Heart left ventricle (tissue), 16 donors: ENCODE measurements at regions not wholly inside any gene's neighbourhood (a gene's known extent, or its start where the extent isn't known, plus 50 kb on each side); places are given as distances from the start of the nearest gene placed in this dataset.
"Not testable (repeated sequence)": the region's sequence is repeated elsewhere in the genome, so short reads cannot be mapped to it uniquely, and the experiment has no call there.

Source experiments
- ATAC-seq, 4 donors: fragments of 200-7000 bp; cut with Tn5 transposase; one replicate each; pipeline ENCODE4 v1.9.1; 2020 to 2022; ENCODE audit warnings: moderate library complexity in 4 of 4, mild to moderate bottlenecking in 3 of 4, moderate number of reproducible peaks in 1 of 4
- DNase-seq, 5 donors: peaks; one replicate each; pipeline ENCODE4 v3.0.0-alpha.2; 2020
- H3K27ac ChIP-seq, 12 donors: fragments of 200-600 bp; sonication (generic) in 4 of 12; one replicate each; pipeline versions ENCODE4 v1.5.0 to v1.8.0; 2016 to 2022; ENCODE audit warnings: mild to moderate bottlenecking in 2 of 12
- H3K27me3 ChIP-seq, 9 donors: fragments of 200-600 bp; sonication (generic) in 2 of 9; one replicate each; pipeline versions ENCODE4 v1.5.1 to v1.8.0; 2016 to 2022; ENCODE audit warnings: mild to moderate bottlenecking in 3 of 9
- H3K36me3 ChIP-seq, 9 donors: fragments of 200-600 bp; sonication (generic) in 2 of 9; one replicate each; pipeline versions ENCODE4 v1.5.0 to v1.8.0; 2018 to 2022; ENCODE audit warnings: mild to moderate bottlenecking in 2 of 9
- H3K4me1 ChIP-seq, 12 donors: fragments of 200-600 bp; sonication (generic) in 4 of 12; one replicate each; pipeline versions ENCODE4 v1.5.0 to v1.8.0; 2016 to 2022; ENCODE audit warnings: mild to moderate bottlenecking in 3 of 12
- H3K4me3 ChIP-seq, 12 donors: fragments of 200-600 bp; sonication (generic) in 4 of 12; one replicate each; pipeline versions ENCODE4 v1.5.0 to v1.8.0; 2017 to 2022; ENCODE audit warnings: mild to moderate bottlenecking in 9 of 12, moderate library complexity in 4 of 12
- H3K9me3 ChIP-seq, 12 donors: fragments of 200-600 bp; sonication (generic) in 4 of 12; one replicate each; pipeline versions ENCODE4 v1.5.0 to v1.8.0; 2016 to 2022; ENCODE audit warnings: mild to moderate bottlenecking in 1 of 12
- POLR2A ChIP-seq, 2 donors: fragments of 450-650 bp; IDR thresholded peaks; one replicate each; pipeline ENCODE4 v1.6.1; 2017; ENCODE audit warnings: antibody characterized with exemption in 2 of 2, mild to moderate bottlenecking in 2 of 2, moderate library complexity in 2 of 2
- WGBS, 4 donors: extraction: QIAGEN DNeasy Blood & Tissue Kit in 2 of 4; methylation state at CpG; one replicate each; pipeline versions ENCODE4 v1.1.5 to v1.1.7; 2013 to 2018; 5-methylcytosine and 5-hydroxymethylcytosine counted together
- intact Hi-C, 10 donors: fragments of 100-400 bp; cut with DNase I; formaldehyde crosslinking; loops; one replicate each; pipeline versions ENCODE4 v1.11.1 to v1.14.2; 2022
- TF ChIP-seq, protein P1 (sequence below), 12 donors: fragments of 200-600 bp; sonication (generic) in 4 of 12; IDR thresholded peaks; one replicate each; pipeline versions ENCODE4 v1.5.0 to v1.8.0; 2018 to 2022; ENCODE audit warnings: antibody characterized with exemption in 12 of 12, mild to moderate bottlenecking in 5 of 12
- donor health status: ischemic (EF 13 %, LVEDD 7.1; RV severe dilation, severe dysfunction).
- donor health status: healthy with polysubstance abuse.
- donor health status: DM: no; HTN: yes; CAD: no.
- donor health status: DM: no; HTN: no; CAD: no.
- donor health status: ischemic (EF 25% LVEDD 6.9; RV normal size, moderate dysfunction).
- donor health status: ischemic (EF 25% LVEDD 5.7; RV mildly dilated, moderate dysfunction).
- donor health status: healthy.
- donor health status: DM: yes; HTN: yes; CAD: no.
- donor health status: ischemic (EF 35%, LVEDD 5.7; RV mildly dilated, moderate dysfunction).
- donor health status: nonischemic (EF 11% LVEDD 7.7; RV severe dilation, severe dysfunction).
- donor health status: DM: yes; HTN: yes; CAD: no.
- donor health status: PGD.
- donor health status: ischemic (EF 29% LVEDD 5.4; RV normal size, mild dysfunction).
- donor health status: nonischemic (EF 23%, LVEDD 6.1; RV moderate dilation, normal function).

DNA sequence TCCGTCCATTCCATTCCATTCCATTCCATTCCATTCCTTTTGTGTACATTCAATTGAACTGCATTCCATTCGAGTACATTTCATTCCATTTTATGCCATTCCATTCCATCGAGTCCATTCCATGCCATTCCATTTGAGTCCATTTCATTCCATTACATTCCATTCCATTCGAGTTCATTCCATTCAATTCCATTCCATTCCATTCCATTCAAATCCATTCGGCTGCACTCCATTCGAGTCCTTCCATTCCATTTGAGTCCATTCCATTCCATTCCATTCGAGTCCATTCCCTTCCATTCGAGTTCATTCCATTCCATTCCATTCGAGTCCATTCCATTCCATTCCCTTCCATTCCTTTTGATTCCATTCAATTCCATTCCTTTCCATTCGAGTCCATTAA lies 4800.6 kb upstream of the OR11H1 start:
- TF ChIP-seq, protein P1, sequence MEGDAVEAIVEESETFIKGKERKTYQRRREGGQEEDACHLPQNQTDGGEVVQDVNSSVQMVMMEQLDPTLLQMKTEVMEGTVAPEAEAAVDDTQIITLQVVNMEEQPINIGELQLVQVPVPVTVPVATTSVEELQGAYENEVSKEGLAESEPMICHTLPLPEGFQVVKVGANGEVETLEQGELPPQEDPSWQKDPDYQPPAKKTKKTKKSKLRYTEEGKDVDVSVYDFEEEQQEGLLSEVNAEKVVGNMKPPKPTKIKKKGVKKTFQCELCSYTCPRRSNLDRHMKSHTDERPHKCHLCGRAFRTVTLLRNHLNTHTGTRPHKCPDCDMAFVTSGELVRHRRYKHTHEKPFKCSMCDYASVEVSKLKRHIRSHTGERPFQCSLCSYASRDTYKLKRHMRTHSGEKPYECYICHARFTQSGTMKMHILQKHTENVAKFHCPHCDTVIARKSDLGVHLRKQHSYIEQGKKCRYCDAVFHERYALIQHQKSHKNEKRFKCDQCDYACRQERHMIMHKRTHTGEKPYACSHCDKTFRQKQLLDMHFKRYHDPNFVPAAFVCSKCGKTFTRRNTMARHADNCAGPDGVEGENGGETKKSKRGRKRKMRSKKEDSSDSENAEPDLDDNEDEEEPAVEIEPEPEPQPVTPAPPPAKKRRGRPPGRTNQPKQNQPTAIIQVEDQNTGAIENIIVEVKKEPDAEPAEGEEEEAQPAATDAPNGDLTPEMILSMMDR (IDR thresholded peaks at IDR 0.05): no peak
- no peak for TF ChIP-seq POLR2A (IDR thresholded peaks at IDR 0.05)
- ATAC-seq: peak in 1 of 4 donors; percentile 31
- H3K9me3 ChIP-seq: peaks cover 0 to 94% (median 32%) of the 10 kb centered on the region in 12 donors

DNA sequence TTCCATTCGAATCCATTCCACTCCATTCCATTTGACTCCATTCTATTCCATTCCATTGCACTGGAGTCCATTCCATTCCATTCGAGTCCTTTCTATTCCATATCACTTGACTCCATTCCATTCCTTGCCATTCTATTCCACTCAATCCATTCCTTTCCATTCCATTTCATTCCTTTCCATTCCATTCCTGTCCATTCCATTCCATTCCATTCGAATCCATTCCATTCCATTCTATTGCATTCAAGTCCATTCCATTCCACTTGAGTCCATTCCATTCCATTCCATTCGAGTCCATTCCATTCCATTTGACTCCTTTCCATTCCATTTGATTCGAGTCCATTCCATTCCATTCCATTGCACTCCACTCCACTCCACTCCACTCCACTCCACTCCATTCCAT lies 4798.0 kb upstream of the OR11H1 start:
- DNase-seq, H3K27ac ChIP-seq, H3K36me3 ChIP-seq, H3K4me3 ChIP-seq, ATAC-seq, H3K4me1 ChIP-seq, intact Hi-C loops, H3K27me3 ChIP-seq: not testable (repeated sequence)
- peaks cover 0 to 89% (median 29%) of the 10 kb centered on the region in 12 donors for H3K9me3 ChIP-seq
- WGBS, 4 donors: 37 to 44% (median 40%) methylated on average over 5 of the region's 5 CpGs

More for the DNA sequence above, 4800.6 kb upstream of the OR11H1 start:
- no peaks in the 10 kb centered on the region for H3K27me3 ChIP-seq
- H3K27ac ChIP-seq: no peak overlapping the region
- no peak overlapping the region for H3K4me3 ChIP-seq
- 56 to 64% (median 59%) methylated on average over 10 of the region's 10 CpGs for WGBS, 4 donors
- DNase-seq: no peak
- no peaks in the 10 kb centered on the region for H3K36me3 ChIP-seq
- H3K4me1 ChIP-seq: no peaks in the 10 kb centered on the region
- intact Hi-C loops: no loop called here

DNA sequence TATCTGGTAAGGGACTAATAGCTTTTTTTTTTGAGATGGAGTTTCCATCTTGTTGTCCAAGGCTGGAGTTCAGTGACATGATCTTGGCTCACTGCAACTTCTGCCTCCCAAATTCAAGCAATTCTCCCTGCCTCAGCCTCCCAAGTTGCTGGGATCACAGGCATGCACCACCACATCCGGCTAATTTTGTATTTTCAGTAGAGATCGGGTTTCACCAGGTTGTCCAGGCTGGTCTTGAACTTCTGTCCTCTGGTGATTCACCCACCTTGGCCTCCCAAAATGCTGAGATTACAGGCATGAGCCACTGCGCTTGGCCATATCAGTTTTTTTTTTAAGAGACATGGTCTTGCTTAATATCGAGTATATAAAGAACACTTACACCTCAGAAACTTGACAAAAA lies 4797.3 kb upstream of the OR11H1 start:
- WGBS, 4 donors: 63 to 74% (median 70%) methylated on average over 4 of the region's 4 CpGs
- H3K9me3 ChIP-seq: peaks cover 0 to 83% (median 29%) of the 10 kb centered on the region in 12 donors

DNA sequence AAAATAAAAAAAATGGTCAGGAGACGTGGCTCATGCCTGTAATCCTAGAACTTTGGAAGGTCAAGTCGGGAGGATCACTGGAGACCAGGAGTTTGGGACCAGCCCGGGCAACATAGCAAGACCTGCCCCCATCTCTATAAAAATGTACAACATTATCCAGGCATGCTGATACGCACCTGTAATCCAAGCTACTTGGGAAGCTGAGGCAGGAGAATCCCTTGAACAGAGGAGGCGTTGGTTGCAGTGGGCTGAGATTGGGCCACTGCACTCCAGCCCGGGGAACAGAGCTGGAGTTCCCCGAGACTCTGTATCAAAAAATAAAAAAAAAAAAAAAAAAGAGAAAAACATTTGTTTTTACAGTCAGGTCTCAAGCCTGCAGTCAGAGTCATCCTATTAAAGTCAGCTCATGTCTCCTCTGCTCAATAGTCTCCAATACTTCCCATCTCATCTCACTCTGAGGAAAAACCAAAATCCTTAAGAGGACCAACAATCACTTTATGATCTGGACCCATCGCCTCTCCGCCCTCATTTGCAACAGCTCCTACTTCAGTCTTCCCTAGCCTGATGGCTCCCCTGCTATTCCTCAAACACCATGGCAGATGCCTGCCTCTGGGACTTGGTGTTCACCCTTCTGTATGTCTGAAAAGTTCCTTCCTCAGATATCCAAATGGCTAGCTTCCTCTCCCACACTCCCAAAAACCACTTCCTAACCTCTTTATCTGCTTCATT lies 4796.6 kb upstream of the OR11H1 start:
- DNase-seq, H3K27ac ChIP-seq, H3K4me3 ChIP-seq, ATAC-seq, H3K27me3 ChIP-seq, H3K36me3 ChIP-seq, H3K4me1 ChIP-seq, intact Hi-C loops: not testable (repeated sequence)
- 54 to 57% (median 55%) methylated on average over 9 of the region's 9 CpGs for WGBS, 4 donors
- peaks cover 0 to 78% (median 27%) of the 10 kb centered on the region in 12 donors for H3K9me3 ChIP-seq

More for the DNA sequence above, 4797.3 kb upstream of the OR11H1 start:
- H3K4me3 ChIP-seq, intact Hi-C loops, DNase-seq, H3K27ac ChIP-seq, H3K4me1 ChIP-seq, ATAC-seq, H3K36me3 ChIP-seq, H3K27me3 ChIP-seq: not testable (repeated sequence)

DNA sequence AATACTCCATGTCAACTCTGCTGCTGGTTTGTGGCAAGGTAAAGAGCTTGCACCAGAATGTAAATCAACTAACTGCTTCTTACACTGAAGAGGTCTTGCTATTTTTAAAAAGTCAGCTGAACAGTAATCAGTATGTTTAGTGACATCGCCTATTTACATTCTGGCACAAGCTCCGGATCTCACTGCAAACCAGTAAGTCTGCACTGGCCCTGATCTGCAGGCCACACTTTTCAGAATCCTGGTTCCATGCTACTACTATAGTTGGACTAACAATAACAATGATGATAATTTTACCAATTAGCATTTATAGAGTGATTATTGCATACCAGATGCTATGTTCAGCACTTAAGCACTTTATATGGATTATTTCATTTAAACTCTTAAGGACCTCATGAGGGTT lies 4792.9 kb upstream of the OR11H1 start:
- H3K27ac ChIP-seq, H3K4me1 ChIP-seq, intact Hi-C loops, H3K27me3 ChIP-seq, H3K4me3 ChIP-seq, DNase-seq, H3K36me3 ChIP-seq: not testable (repeated sequence)
- WGBS, 4 donors: 56 to 63% (median 59%) methylated on average over 2 of the region's 2 CpGs
- ATAC-seq: peak in 2 of 4 donors; percentile 4 to 25
- H3K9me3 ChIP-seq: peaks cover 0 to 66% (median 6%) of the 10 kb centered on the region in 12 donors

DNA sequence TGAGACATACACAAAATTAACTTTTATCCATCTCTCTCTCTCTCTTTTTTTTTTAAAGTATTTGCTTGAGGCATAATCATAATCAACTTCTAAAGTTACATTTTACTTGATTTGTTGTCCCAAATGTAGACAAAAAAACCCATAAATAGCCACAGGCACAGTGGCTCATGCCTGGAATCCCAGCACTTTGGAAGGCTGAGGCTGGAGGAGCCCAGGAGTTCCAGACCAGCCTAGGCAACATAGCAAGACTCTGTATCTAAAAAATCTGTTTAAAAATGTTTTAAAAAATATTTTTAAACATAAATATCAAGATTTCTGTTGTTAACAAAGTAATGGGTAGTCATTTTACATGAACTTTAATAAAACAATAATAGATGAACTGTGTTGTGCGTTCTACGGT lies 4791.1 kb upstream of the OR11H1 start:
- H3K36me3 ChIP-seq, DNase-seq, H3K4me3 ChIP-seq, H3K27me3 ChIP-seq, H3K27ac ChIP-seq, ATAC-seq, H3K4me1 ChIP-seq, intact Hi-C loops: not testable (repeated sequence)
- 60 to 78% (median 67%) methylated on average over 2 of the region's 2 CpGs for WGBS, 4 donors
- peaks cover 0 to 62% (median 6%) of the 10 kb centered on the region in 12 donors for H3K9me3 ChIP-seq

DNA sequence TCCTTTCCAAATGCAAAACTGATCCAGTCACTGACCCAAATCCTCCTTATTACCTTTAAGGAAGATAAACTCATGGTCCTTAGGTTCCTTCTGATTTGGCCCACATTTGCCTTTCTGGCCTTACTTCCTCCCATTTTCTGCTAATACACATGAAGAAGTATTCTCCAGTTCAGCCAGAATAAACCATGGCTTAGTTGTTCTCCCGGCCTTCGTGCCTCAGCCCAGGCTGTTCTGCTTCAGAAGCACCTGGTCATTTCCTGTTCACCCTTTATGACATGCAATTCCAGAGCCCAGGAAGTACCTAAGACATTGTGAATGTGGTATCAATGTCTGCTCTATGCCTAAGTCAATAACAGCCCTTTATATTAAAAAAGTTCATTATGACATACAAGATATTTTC lies 4790.1 kb upstream of the OR11H1 start:
- H3K27ac ChIP-seq, H3K36me3 ChIP-seq, H3K4me3 ChIP-seq, H3K27me3 ChIP-seq, DNase-seq, intact Hi-C loops, H3K4me1 ChIP-seq: not testable (repeated sequence)
- peaks cover 0 to 64% (median 9%) of the 10 kb centered on the region in 12 donors for H3K9me3 ChIP-seq
- 67 to 79% (median 72%) methylated on average over 2 of the region's 2 CpGs for WGBS, 4 donors
- ATAC-seq: peak in 1 of 4 donors; percentile 4
